CD4-positive, alpha-beta T cell treated with Interleukin-6 at 100 ng/mL for 8 hours (primary cell): ENCODE measurements at regions not wholly inside any gene's neighbourhood (a gene's known extent, or its start where the extent isn't known, plus 50 kb on each side); places are given as distances from the start of the nearest gene placed in this dataset.
"Not testable (repeated sequence)": the region's sequence is repeated elsewhere in the genome, so short reads cannot be mapped to it uniquely, and the experiment has no call there.

Experiments used
- DNase-seq: peaks from one replicate; pipeline ENCODE4 v3.0.0-alpha.2; 2020; ENCODE audit warnings: mixed read lengths, low spot score

DNA sequence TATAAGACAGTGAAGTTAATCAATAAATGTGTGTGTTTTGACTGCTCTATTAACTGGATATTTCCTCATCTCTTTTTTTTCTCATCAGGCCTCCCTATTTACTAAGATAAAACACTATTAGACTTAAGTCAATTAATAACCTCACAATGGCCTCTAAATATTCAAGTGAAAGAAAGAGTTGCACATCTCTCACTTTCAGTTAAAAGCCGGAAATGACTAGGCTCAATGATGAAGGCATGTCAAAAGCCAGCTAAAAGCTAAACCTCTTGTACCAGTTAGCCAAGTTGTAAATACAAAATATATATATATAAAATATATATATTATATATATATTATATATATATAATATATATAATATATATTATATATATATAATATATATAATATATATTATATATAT, 127.0 kb upstream of the MEOX2 start:
- DNase-seq, result no peak

DNA sequence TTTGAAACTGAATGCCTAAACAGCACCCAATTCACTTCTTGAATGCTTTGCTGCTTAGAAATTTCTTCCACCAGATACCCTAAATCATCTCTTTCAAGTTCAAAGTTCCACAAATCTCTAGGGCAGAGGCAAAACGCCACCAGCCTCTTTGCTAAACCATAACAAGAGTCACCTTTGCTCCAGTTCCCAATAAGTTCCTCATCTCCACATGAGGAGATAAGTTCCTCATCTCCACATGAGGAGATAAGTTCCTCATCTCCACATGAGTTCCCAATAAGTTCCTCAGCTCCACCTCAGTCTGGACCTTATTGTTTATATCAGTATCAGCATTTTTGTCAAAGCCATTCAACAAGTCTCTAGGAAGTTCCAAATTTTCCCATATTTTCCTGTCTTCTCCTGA, 123.9 kb upstream of the MEOX2 start:
- DNase-seq, result not testable (repeated sequence)

DNA sequence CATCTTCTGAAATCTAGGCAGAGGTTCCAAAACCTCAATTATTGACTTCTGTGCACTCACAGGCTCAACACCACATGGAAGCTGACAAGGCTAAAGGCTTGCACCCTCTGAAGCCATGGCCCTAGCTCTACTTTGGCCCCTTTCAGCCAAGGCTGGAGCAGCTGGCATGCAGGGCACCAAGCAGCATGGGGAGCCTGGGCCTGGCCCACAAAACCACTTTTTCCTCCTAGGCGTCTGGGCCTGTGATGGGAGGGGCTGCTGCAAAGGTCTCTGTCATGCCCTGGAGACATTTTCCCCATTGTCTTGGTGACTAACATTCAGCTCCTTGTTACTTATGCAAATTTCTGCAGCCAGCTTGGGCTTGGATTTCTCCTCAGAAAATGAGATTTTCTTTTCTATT, 123.5 kb upstream of the MEOX2 start:
- DNase-seq, result not testable (repeated sequence)

DNA sequence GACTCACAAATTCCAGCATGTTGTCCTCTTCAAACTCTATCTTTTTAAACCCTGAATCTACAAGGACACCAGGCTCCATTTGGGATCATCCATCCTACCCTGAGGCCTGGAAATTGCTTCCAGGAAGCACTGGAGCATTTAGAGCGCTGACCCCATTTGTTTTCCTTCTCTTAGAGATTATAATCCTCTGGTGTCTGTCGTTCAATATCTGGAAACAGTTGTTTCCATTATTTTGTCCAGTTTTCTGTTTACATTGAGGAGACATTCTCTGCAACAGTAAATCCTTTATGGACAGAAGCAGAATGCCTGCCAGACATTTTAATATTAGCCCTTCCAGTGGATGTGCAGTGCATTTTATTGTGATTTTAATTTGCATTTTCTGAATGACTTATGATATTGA, 119.4 kb upstream of the MEOX2 start:
- no peak for DNase-seq

DNA sequence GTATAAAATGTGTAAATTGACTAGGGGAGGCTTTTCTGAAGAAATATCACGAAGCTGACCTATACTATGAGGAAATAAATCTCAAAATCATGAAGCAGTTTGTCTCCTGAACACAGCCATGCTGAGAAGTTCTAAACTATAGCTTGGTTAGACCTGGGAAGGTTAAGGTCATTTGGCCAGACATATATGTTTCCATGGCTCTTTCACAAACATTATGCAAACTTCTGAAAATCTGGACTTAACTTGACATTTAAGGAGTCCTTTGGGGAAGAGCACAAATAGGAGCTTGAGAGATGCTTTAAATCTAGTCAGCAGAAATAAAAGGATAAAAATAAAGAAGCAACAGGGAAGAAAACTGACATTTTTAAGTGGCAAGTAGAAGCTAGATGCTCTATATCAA, 115.9 kb upstream of the MEOX2 start:
- DNase-seq, result no peak

DNA sequence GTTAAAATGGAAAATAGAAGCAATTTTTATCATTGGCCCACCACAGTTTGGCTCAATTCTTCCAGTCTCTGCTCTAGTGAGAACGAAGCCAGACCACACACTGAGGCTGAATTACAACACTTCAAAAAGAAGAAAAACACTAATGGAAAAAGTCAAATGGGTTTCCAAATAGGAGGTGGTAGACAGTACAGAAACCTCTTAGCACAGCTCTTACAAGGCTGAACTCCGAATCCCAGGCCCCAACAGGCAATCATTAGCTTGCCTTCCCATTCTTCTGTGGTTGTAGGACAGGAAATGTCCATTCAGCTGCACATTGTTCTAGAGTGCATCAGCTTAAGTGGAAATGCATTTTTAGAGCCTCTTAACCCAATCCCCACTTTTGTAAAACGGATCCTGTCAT, 115.1 kb upstream of the MEOX2 start:
- DNase-seq, result no peak

DNA sequence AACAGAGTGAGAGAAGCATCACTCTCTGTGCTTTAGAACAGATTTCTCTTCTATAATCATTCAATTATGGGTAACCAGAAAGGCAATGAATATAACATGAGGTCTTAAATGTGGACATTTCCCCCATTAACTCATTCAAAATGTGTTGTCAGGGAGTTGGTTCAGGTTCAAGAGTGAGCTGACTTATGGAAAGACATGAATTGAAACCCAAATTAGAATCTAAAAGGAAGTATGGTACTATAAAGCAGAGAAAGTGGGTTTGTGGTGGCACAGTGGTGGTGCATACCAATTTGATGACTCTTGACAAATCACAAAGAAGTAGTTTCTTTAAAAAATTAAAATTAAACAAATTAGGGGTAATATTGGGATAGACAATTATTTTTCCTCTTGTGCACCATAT, 114.6 kb upstream of the MEOX2 start:
- DNase-seq, result no peak

DNA sequence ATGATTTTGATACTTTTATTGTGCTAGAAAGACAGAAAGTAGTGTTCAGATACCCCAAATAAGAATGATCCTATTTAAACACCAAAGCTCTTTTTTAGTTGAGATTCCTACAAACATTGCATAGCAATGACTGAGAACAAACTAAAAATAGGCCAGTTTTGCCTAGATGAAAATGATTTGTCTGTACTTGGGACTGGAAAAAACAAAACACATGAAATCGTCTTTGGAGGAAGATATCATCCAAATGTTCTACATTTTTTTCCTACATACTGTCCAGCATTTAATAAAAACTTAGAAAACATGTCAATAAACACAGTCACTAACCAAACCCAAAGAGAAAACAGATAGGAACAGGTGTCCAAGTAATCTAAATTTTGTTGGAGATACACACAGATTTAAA, 111.6 kb upstream of the MEOX2 start:
- DNase-seq, result no peak

DNA sequence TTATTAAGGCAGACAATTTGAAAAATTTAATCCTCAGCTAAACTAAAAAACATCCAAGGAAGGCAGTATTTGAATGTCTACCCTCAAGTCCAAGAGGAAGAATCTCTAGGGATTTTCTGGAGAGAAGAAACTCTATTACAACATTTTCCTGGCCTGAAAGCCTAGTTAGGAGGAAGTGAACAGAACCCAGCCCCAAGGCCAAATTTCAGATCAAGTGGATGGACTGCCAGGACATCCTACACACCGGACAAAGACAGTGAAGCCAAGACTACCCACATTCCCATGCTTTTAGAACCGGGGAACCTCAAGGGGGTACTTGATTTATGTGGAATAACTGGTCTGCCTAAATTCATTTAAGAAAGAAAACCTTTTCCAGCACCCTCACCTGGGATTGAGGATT, 108.9 kb upstream of the MEOX2 start:
- no peak for DNase-seq

DNA sequence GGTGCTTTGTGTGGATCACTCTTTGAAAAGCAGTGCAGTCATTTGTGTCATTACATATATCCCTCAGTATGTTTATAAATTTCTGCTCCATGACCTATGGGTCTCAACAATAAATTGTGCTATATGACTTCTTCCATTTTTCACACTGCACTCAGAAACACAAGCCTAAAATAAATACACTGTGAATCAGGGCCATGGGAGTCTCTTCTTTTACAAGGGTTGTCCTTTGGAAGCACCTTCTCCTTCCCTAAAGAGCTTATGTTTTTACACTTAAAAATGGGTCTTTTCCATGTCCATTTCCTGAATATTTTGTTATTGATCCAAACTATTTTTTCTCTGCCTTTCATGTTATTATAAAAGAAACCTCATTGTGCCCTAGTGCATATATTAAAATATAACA, 108.3 kb upstream of the MEOX2 start:
- no peak for DNase-seq

DNA sequence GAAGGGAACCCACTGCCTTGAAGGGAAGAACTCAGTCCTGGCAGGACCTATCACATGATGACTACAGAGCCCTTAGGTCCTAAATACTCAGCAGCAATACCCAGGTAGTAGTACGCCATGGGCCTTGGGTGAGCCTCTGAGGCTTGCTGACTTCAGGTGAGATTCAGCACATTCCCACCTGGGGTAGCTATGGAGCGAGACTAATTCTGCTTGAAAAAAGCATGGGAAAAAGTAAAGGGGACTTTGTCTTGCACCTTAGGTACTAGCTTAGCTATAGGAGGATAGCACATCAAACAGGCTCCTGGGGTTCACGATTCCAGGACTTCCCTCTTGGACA, 98.2 kb upstream of the MEOX2 start:
- no peak for DNase-seq

DNA sequence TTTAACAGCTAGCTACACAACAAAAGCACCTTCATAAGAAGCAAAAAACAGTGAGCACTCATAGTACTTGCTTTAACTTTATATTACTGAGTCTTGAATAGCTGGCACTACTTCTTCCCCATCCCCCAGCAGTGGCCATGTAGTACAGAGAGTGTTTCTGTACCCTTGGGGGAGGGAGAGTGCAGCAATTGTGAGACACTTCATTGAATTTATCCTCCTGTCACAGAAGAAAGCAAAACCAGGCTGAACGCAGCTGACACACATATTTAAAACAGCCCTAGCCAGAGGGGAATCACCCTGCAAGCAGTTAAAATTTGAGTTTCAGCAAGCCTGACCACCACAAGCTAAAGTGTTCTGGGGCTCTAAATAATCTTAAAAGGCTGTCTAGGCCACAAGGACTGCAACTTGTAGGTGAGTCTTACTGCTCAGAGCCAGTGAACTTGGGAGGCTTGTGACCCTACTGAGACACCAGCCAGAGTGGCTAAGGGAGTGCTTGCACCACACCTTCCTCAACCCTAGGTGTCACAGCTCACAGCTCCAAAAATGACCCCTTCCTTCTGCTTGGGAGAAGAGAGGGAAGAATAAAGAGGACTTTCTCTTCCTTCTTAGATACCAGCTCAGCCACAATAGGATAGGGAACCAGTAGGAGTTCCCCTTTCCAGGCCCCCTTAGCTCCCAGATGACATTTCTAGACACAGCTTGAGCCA, 97.7 kb upstream of the MEOX2 start:
- no peak for DNase-seq

DNA sequence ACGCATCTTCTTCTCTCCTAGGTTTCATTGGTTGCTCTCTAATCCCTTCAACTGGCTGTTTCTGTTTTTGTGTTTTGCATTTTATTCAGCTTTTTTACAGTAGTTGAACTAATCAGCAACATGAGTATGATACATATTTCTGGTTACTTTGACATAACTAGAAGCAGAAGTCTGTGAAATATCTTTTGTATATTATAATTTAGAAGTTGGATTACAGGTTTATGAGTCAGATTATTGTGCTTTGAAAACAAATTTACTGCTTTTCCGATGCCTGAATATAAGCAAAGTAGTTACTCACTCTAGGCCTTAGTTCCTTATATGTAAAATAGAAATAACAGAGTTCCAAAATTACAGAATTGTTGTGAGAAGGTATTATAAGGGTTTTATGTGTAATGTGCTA, 96.2 kb upstream of the MEOX2 start:
- no peak for DNase-seq

DNA sequence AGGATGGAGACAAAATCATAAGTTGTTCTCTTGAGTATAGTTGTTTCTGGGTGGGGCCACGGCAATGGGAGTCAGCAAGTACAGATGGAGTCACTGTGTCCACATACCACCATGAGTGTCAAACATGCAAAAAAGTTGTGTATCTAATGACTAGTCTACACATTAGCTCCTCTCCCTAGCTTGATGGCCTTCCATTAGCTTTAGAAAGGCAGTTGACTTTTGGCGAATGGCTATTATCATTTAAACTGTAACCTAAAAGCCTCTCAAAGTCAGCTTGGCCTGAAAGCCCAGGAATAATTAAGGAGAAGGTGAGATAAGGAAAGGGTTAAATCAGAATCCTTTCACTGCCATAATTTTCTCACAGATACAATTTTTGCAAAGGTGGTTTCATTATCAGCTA, 95.5 kb upstream of the MEOX2 start:
- DNase-seq, result no peak

DNA sequence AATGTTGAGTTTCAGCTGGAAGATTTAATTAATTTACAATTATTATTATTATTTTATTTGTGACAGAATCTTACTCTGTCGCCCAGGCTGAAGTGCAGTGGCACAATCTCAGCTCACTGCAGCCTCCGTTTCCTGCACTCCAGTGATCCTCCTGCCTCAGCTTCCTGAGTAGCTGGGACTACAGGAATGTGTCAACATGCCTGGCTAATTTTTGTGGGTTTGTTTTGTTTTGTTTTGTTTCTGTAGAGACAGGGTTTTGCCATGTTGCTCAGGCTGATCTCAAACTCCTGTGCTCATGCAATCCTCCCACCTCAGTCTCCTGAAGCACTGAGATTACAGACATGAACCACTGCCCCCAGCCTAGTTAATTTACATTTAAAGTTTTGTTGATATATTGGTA, 93.8 kb upstream of the MEOX2 start:
- DNase-seq, result no peak

DNA sequence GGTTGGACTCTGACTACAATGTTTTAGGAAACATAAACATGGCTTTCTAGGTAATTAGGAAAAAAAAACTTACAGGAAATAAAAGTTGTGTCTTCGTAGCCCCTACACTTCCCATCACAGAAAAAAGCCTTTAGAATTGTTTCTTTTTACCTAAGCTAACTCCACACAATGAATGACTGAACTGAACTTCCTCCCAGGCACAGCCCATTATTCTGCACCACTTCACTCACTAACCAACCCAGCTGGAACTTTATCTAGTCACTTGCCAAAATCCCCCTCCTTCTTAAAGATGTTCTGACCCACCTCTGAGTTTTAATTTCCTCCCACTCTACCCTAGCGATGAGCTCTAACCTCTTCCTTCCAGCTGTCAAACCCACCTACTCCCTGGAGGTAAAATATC, 91.7 kb upstream of the MEOX2 start:
- no peak for DNase-seq

DNA sequence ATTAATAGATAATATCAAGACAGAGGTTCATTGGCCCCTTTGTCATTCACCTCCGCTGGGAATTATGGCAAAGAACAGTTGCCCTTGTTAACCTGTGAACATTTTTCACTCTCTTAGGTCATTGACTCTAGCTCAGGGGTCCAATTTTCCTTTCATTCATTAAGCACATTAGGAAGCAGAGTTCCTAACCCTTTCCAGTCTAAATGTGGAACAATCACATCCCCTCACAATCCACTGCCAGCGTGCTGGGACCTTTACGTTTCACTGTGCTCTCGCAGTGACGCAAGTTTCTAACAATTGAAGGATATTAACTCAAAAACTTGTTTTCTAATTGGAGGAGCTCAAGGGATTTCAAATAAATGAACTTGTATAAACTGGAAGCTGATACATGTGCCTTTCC, 79.3 kb upstream of the MEOX2 start:
- no peak for DNase-seq

DNA sequence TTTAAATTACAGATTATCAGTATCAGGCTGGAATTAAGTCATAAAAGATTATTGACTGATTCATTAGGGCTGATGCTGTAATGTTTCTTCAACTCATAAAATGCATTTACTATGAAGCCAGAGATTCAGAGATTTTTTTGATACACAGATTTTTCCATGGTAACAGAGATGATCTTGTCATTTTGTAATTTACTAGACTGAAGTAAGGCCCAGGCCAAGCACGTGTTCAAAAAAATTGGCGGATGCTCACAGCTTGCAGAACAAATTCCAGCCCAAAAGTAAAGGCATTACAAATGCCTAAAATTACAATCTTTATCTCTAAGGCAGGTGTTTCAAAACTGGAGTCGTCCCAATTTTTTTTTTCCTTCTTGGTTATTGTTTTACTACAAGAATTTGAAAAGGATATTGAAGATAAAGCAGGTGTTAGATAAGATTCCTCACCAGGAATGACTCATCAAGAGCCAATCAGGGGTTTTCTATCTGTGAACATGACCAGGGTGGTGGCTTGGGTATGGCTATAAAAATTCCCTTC, 78.4 kb upstream of the MEOX2 start:
- no peak for DNase-seq

DNA sequence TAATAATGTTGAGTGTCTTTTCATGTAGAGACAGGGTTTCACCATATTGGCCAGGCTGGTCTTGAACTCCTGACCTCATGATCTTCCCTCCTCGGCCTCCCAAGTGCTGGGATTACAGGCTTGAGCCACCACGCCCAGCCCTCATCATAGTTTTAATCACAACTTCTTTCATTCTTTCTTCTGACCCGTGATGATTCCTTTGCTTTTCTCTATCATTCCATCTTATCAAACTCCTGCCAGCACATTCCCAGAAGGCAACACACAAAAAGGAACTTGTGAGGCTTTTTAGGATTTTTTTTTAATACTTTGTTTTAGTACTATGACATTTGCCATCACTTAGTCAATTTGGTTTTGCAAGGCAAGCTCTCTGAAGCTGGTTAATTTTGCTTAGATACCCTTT, 77.5 kb upstream of the MEOX2 start:
- no peak for DNase-seq

DNA sequence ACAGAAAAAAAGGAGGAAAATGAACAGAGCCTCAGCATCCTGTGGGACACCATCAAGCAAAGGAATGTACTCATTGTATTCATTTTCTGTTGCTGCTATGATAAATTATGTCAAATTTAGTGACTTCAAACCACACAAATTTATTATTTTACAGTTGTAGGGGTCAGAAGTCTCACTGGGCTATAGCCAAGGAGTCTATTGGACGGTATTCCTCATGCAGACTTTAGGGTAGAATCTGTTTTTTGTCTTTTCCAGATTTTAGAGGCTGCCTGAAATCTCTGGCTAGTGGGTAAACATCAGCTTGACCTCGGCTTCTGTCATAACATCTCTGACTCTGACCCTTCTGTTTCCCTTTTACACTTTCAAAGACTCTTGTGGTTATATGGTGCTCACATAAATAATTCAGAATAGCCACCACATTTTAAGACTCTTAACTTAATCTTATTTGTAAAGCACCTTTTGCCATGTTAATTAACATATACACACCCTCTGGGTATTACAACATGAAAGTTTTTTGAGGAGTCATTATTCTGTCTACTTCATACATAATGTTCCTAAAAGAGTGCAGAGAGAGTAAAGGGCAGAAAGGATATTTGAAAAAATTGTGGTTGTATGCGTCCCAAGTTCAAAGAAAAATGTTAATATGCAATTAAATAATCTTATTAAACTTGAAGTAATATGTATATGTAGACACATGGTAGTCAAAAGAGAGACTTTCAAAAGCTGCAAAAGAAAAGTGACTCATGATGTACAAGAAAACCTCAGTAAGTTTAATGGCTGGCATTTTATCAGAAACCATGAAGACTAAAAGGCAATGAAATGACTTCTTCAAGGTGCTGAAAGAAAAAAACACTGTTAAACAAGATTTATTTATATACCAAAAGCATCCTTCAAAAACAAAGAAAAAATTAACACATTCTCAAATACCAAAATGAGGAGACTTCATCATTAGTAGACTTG, 70.8 kb upstream of the MEOX2 start:
- no peak for DNase-seq

DNA sequence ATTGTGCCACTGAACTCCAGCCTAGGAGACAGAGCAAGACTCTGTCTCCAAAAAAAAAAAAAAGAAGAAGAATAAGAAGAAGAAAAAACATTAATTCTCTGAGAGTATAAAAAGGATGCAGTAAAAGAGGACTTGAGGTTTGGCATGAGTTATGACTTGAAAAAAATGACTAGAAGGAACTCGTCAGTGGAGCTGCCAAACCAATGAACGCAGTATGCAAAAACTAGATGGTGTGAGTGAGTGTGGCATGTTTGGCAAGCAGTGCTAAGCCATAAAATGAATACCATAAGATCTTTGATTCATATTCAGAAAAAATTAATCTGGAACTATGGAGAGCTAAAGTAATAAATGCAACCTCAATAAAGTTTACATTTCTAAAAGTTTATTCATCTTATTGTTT, 68.6 kb upstream of the MEOX2 start:
- no peak for DNase-seq

DNA sequence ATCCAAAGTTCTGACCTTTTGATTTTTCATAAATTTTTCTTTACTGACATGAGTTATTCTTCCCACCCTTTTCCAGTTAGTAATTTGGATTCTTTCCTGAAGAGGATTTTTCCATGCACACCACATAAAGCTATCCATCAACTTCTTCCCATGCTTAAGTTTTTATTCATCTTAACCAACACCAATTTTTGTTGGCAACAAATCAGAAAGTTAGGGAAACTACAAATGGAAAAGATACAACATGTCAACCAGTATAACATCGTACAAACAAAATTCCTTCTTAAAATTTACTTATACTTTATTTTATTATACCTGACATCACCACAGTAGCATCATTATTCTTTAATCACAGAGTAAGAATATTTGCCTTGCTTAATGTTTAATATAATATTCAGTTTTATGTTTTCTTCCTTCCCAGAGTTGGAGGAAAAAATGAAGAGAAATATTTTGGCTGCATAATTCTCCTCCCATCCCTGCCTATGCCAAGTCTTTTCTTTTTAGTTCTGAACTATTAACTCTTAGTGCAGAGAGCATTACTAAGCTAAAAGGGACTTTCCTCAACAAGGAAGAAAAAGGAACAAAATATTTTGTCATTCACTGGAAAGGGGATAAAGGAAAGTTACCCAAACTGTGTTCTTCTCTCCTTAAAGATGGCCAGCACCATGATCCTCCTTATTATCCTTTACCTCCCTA, 67.5 kb upstream of the MEOX2 start:
- DNase-seq, result no peak

DNA sequence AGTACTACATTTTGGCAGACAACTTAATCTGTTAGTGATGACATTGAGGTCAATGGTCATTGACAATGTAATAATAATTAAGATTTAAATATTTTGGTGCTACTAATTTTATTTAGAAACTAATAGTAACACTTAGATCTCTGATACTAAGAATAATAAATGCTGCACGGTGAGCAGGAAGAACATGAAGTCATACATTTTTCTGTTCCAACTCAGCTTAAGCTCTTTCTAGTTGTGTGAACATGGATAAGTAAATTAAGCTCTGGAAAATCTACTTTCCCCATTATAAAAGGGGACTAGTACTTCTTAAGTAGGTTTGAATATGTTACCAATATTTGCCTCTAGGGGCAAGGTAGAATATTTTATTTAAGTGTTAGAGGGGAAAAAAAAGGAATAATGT, 65.9 kb upstream of the MEOX2 start:
- no peak for DNase-seq
